WTC11 (cell line): ENCODE measurements at regions not wholly inside any gene's neighbourhood (a gene's known extent, or its start where the extent isn't known, plus 50 kb on each side); places are given as distances from the start of the nearest gene placed in this dataset.

ENCODE experiments used
- ATAC-seq: fragments of 200-7000 bp; cut with Tn5 transposase; 2 replicates; pipeline ENCODE4 v1.10.0; 2021; ENCODE audit warnings: mild to moderate bottlenecking, moderate library complexity
- CTCF ChIA-PET: fragments of 300-600 bp; sonication (Branson Sonifier 250); formaldehyde crosslinking; loops from one replicate; lab custom pipeline; 2021; ENCODE audit warnings: antibody characterized with exemption; lab: Charles Lee
- POLR2A ChIA-PET: fragments of 350-600 bp; sonication (Branson Sonifier 250); formaldehyde crosslinking; loops from one replicate; lab custom pipeline; 2021; ENCODE audit warnings: antibody characterized with exemption; lab: Charles Lee
- DNase-seq: peaks from one replicate; pipeline ENCODE4 v3.0.0; 2021; ENCODE audit warnings: low spot score
- H3K27ac Mint-ChIP-seq: 2 replicates; pipeline ENCODE4 v1.8.0; 2021; ENCODE audit warnings: mixed read lengths
- H3K27me3 Mint-ChIP-seq: 2 replicates; pipeline ENCODE4 v1.8.0; 2021; ENCODE audit warnings: low read depth, mild to moderate bottlenecking, moderate library complexity, mixed read lengths
- H3K36me3 Mint-ChIP-seq: 2 replicates; pipeline ENCODE4 v1.8.0; 2021; ENCODE audit warnings: mixed read lengths
- H3K4me1 Mint-ChIP-seq: 2 replicates; pipeline ENCODE4 v1.8.0; 2022; ENCODE audit warnings: mixed read lengths
- H3K4me3 Mint-ChIP-seq: 2 replicates; pipeline ENCODE4 v1.8.0; 2021; ENCODE audit warnings: mild to moderate bottlenecking, moderate library complexity, mixed read lengths
- H3K9me3 Mint-ChIP-seq: 2 replicates; pipeline ENCODE4 v1.8.0; 2021; ENCODE audit warnings: mixed read lengths
- AR ChIP-seq: fragments of 250-450 bp; sonication (Bioruptor Pico); IDR thresholded peaks from 2 replicates; pipeline ENCODE4 v1.9.0; 2021; ENCODE audit warnings: mild to moderate bottlenecking
- ATF1 ChIP-seq: sonication (generic); formaldehyde crosslinking; IDR thresholded peaks from 2 replicates; pipeline ENCODE4 v1.8.1; 2023; ENCODE audit warnings: mild to moderate bottlenecking, moderate library complexity, missing genetic modification reagents
- ESRRA ChIP-seq: sonication (generic); formaldehyde crosslinking; IDR thresholded peaks from 2 replicates; pipeline ENCODE4 v1.8.1; 2022; ENCODE audit warnings: mild to moderate bottlenecking, missing genetic modification reagents, borderline replicate concordance
- ETV6 ChIP-seq: sonication (generic); formaldehyde crosslinking; IDR thresholded peaks from 2 replicates; pipeline ENCODE4 v1.8.1; 2022; ENCODE audit warnings: mild to moderate bottlenecking, missing genetic modification reagents
- FOXJ3 ChIP-seq: sonication (generic); formaldehyde crosslinking; IDR thresholded peaks from 2 replicates; pipeline ENCODE4 v1.9.0; 2021; ENCODE audit warnings: missing genetic modification reagents, mild to moderate bottlenecking, borderline replicate concordance
- FOXP1 ChIP-seq: sonication (generic); formaldehyde crosslinking; IDR thresholded peaks from 2 replicates; pipeline ENCODE4 v1.8.0; 2022; ENCODE audit warnings: missing genetic modification reagents, mild to moderate bottlenecking, moderate library complexity, borderline replicate concordance
- GABPB1 ChIP-seq: sonication (generic); formaldehyde crosslinking; IDR thresholded peaks from 2 replicates; pipeline ENCODE4 v1.8.1; 2023; ENCODE audit warnings: mild to moderate bottlenecking, missing genetic modification reagents
- JUN ChIP-seq: sonication (generic); formaldehyde crosslinking; IDR thresholded peaks from 2 replicates; pipeline ENCODE4 v1.8.0; 2023; ENCODE audit warnings: mild to moderate bottlenecking, missing genetic modification reagents
- KAT7 ChIP-seq: sonication (generic); formaldehyde crosslinking; IDR thresholded peaks from 2 replicates; pipeline ENCODE4 v1.8.1; 2023; ENCODE audit warnings: missing genetic modification reagents, mild to moderate bottlenecking, borderline replicate concordance
- NFE2L1 ChIP-seq: sonication (generic); formaldehyde crosslinking; IDR thresholded peaks from 2 replicates; pipeline ENCODE4 v1.8.1; 2023; ENCODE audit warnings: missing genetic modification reagents
- RORB ChIP-seq: fragments of 250-450 bp; sonication (Bioruptor Pico); IDR thresholded peaks from 2 replicates; pipeline ENCODE4 v1.9.0; 2021; ENCODE audit warnings: mild to moderate bottlenecking
- SMAD3 ChIP-seq: sonication (generic); formaldehyde crosslinking; IDR thresholded peaks from 2 replicates; pipeline ENCODE4 v1.8.0; 2022; ENCODE audit warnings: missing genetic modification reagents, mild to moderate bottlenecking, borderline replicate concordance
- TCF7 ChIP-seq: sonication (generic); formaldehyde crosslinking; IDR thresholded peaks from 2 replicates; pipeline ENCODE4 v1.8.0; 2022; ENCODE audit warnings: mild to moderate bottlenecking, low read depth, missing genetic modification reagents, moderate library complexity
- TEAD4 ChIP-seq: sonication (generic); formaldehyde crosslinking; IDR thresholded peaks from 2 replicates; pipeline ENCODE4 v1.8.0; 2022; ENCODE audit warnings: mild to moderate bottlenecking, missing genetic modification reagents
- ZNF138 ChIP-seq: sonication (generic); formaldehyde crosslinking; conservative IDR thresholded peaks from 2 replicates; pipeline ENCODE4 v1.8.1; 2022; ENCODE audit warnings: mild to moderate bottlenecking, moderate library complexity, missing genetic modification reagents
- ZNF219 ChIP-seq: sonication (generic); formaldehyde crosslinking; IDR thresholded peaks from 2 replicates; pipeline ENCODE4 v1.8.0; 2023; ENCODE audit warnings: missing genetic modification reagents, mild to moderate bottlenecking, borderline replicate concordance
- ZNF396 ChIP-seq: fragments of 250-450 bp; sonication (Bioruptor Pico); IDR thresholded peaks from 2 replicates; pipeline ENCODE4 v1.8.0; 2021; ENCODE audit warnings: mild to moderate bottlenecking, moderate library complexity, borderline replicate concordance
- ZNF512 ChIP-seq: sonication (generic); formaldehyde crosslinking; IDR thresholded peaks from 2 replicates; pipeline ENCODE4 v1.8.1; 2022; ENCODE audit warnings: missing genetic modification reagents, borderline replicate concordance
- ZNF671 ChIP-seq: fragments of 250-450 bp; sonication (Bioruptor Pico); IDR thresholded peaks from 2 replicates; pipeline ENCODE4 v1.8.0; 2021; ENCODE audit warnings: mild to moderate bottlenecking
- TF ChIP-seq, protein P1 (sequence below): sonication (generic); formaldehyde crosslinking; IDR thresholded peaks from 2 replicates; pipeline ENCODE4 v1.8.1; 2023; ENCODE audit warnings: mild to moderate bottlenecking, missing genetic modification reagents
- TF ChIP-seq, protein P2 (sequence below): sonication (generic); formaldehyde crosslinking; IDR thresholded peaks from 2 replicates; pipeline ENCODE4 v1.8.1; 2023; ENCODE audit warnings: mild to moderate bottlenecking, missing genetic modification reagents, moderate library complexity

- TF ChIP-seq TCF7 (CRISPR knock-in tag) = no peak
- TF ChIP-seq ZNF219 (CRISPR knock-in tag) = no peak
- no peak for TF ChIP-seq JUN (CRISPR knock-in tag)
Observed at GRCh38 chr11:106395716-106396349, 318.4 kb downstream of the AASDHPPT start (continued).

- no peak overlapping the region for H3K27ac Mint-ChIP-seq
Observed at GRCh38 chr11:106397787-106398501, 320.5 kb downstream of the AASDHPPT start.

DNA sequence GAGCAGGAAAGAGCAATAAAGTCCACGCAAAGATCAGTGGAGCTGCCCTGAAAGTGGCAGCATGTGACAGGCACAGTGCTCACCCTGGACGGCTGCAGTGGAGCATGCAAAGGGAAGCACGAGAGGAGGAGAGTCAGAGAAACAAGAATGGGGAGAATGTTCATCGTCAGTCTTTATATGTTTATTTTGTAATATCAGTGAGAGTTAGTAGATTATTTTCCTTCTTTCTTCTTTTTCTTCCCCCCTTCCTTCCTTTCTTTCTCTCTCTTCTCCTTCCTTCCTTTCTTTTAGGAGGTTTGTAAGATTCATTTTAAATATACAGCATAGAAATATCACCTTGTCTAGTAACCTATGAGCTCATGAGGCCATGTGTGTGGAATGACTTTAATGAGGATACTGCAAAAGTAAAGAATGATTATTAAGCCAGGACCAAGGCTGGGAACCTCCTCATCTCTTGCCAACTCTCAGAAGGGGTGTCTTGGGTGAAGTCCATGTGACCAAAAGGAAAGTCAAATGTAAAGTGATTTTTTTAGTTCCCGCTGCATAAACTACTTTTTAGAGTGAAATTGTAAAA is 321.1 kb downstream of the AASDHPPT start:
- POLR2A ChIA-PET = no interaction called here
- DNase-seq (no peak), ATAC-seq (no peak)
- CTCF ChIA-PET = no interaction called here
- no peak for TF ChIP-seq FOXJ3 (CRISPR knock-in tag)
- no peak for TF ChIP-seq ETV6
- no peak for TF ChIP-seq KAT7 (CRISPR knock-in tag)
- TF ChIP-seq ZNF671 (CRISPR knock-in tag) = no peak
- TF ChIP-seq NFE2L1 (CRISPR knock-in tag) = no peak
- no peak for TF ChIP-seq TEAD4 (CRISPR knock-in tag)
- TF ChIP-seq, protein P1, sequence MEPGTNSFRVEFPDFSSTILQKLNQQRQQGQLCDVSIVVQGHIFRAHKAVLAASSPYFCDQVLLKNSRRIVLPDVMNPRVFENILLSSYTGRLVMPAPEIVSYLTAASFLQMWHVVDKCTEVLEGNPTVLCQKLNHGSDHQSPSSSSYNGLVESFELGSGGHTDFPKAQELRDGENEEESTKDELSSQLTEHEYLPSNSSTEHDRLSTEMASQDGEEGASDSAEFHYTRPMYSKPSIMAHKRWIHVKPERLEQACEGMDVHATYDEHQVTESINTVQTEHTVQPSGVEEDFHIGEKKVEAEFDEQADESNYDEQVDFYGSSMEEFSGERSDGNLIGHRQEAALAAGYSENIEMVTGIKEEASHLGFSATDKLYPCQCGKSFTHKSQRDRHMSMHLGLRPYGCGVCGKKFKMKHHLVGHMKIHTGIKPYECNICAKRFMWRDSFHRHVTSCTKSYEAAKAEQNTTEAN (CRISPR knock-in tag) = no peak
- Mint-ChIP-seq H3K36me3 (peaks cover 10% of the 10 kb centered on the region), H3K4me1 (peaks cover 13% of the 10 kb centered on the region), H3K9me3 (peaks cover 17% of the 10 kb centered on the region), H3K27me3 (no peaks in the 10 kb centered on the region; the same call in 1 of the 2 replicates), H3K27ac (no peak overlapping the region), H3K4me3 (no peak overlapping the region)

More at GRCh38 chr11:106397787-106398501, 320.5 kb downstream of the AASDHPPT start:
- ATAC-seq (no peak), DNase-seq (no peak)
- H3K27me3 Mint-ChIP-seq = no peaks in the 10 kb centered on the region; the same call in 1 of the 2 replicates
- ChIA-PET POLR2A (no interaction called here), CTCF (no interaction called here)
- H3K4me3 Mint-ChIP-seq = no peak overlapping the region
- peaks cover 17% of the 10 kb centered on the region for H3K9me3 Mint-ChIP-seq
- TF ChIP-seq RORB (CRISPR knock-in tag) = no peak
- TF ChIP-seq SMAD3 (CRISPR knock-in tag) = no peak
- no peak for TF ChIP-seq FOXP1 (CRISPR knock-in tag)
- TF ChIP-seq ESRRA (CRISPR knock-in tag) = no peak
- no peak for TF ChIP-seq ATF1 (CRISPR knock-in tag)
- no peak for TF ChIP-seq ZNF396 (CRISPR knock-in tag)
- TF ChIP-seq, protein P2, sequence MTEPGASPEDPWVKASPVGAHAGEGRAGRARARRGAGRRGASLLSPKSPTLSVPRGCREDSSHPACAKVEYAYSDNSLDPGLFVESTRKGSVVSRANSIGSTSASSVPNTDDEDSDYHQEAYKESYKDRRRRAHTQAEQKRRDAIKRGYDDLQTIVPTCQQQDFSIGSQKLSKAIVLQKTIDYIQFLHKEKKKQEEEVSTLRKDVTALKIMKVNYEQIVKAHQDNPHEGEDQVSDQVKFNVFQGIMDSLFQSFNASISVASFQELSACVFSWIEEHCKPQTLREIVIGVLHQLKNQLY (CRISPR knock-in tag) = no peak
- no peak for TF ChIP-seq ZNF512 (CRISPR knock-in tag)
- TF ChIP-seq FOXJ3 (CRISPR knock-in tag) = no peak
- no peak for TF ChIP-seq AR (CRISPR knock-in tag)
- TF ChIP-seq GABPB1 (CRISPR knock-in tag) = no peak
- TF ChIP-seq ZNF138 (CRISPR knock-in tag) = no peak
- H3K4me1 Mint-ChIP-seq = peaks cover 12% of the 10 kb centered on the region
- H3K36me3 Mint-ChIP-seq = peaks cover 10% of the 10 kb centered on the region
